ENCODE measurements at regions not wholly inside any gene's neighbourhood (a gene's known extent, or its start where the extent isn't known, plus 50 kb on each side); places are given as distances from the start of the nearest gene placed in this dataset.

- TF ChIP-seq CTCF (IDR thresholded peaks at IDR 0.05) (no peak), POLR2A (IDR thresholded peaks at IDR 0.05) (no peak), EP300 (IDR thresholded peaks at IDR 0.05) (no peak), POLR2AphosphoS5 (IDR thresholded peaks at IDR 0.05) (no peak)
These were observed 273.9 kb upstream of the ADARB2 start for GRCh38 chr10:2011106-2011716.

All from sigmoid colon (tissue), 4 donors.